T-helper 17 cell (primary cell): ENCODE measurements at regions not wholly inside any gene's neighbourhood (a gene's known extent, or its start where the extent isn't known, plus 50 kb on each side); places are given as distances from the start of the nearest gene placed in this dataset.

Experiments used
- ATAC-seq: fragments of 150-1000 bp; cut with Tn5 transposase; 2 replicates; pipeline ENCODE4 v1.10.0; 2021; ENCODE audit warnings: mild to moderate bottlenecking, moderate library complexity
- DNase-seq, 3 donors: peaks; one replicate each; pipeline versions ENCODE4 v3.0.0 to v3.0.0-alpha.2; 2020 to 2021
- H3K9me3 ChIP-seq: one replicate; pipeline ENCODE4 v1.7.0; 2013; ENCODE audit warnings: low read length, mild to moderate bottlenecking; ENCODE audit not compliant: control insufficient read depth, poor library complexity, severe bottlenecking
- H3K27ac Mint-ChIP-seq: one replicate; pipeline ENCODE4 v1.8.0; 2022; ENCODE audit warnings: mild to moderate bottlenecking, moderate library complexity, mixed read lengths
- H3K27me3 Mint-ChIP-seq: one replicate; pipeline ENCODE4 v1.8.0; 2022; ENCODE audit warnings: mixed read lengths
- H3K36me3 Mint-ChIP-seq: one replicate; pipeline ENCODE4 v1.8.0; 2022; ENCODE audit warnings: low read depth, mixed read lengths
- H3K4me1 Mint-ChIP-seq: one replicate; pipeline ENCODE4 v1.8.0; 2022; ENCODE audit warnings: mild to moderate bottlenecking, mixed read lengths
- H3K4me3 Mint-ChIP-seq: one replicate; pipeline ENCODE4 v1.8.0; 2022; ENCODE audit warnings: mild to moderate bottlenecking, moderate library complexity, mixed read lengths

DNA sequence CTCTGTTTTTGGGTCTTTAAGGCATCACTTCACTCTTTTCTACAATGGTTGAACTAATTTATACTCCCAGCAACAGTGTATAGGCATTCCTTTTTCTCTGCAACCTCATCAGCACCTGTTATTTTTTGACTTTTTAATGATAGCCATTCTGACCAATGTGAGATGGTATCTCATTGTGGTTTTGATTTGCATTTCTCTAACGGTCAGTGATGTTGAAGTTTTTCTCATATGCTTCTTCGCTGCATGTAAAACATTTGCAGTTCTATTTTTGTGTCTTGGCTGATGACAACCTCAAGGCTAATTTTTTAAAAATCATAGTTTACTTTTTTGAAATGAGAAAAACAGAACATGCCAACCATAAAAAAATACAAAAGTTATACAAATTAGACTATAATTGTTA, 258.2 kb upstream of the EDNRB start:
- DNase-seq, result no peak
- no peak overlapping the region for H3K27ac Mint-ChIP-seq
- H3K4me1 Mint-ChIP-seq, result peaks cover 2% of the 10 kb centered on the region
- H3K9me3 ChIP-seq, result no peaks in the 10 kb centered on the region
- H3K36me3 Mint-ChIP-seq, result no peaks in the 10 kb centered on the region
- no peak for ATAC-seq
- H3K4me3 Mint-ChIP-seq, result no peak overlapping the region
- H3K27me3 Mint-ChIP-seq, result peaks cover 11% of the 10 kb centered on the region

DNA sequence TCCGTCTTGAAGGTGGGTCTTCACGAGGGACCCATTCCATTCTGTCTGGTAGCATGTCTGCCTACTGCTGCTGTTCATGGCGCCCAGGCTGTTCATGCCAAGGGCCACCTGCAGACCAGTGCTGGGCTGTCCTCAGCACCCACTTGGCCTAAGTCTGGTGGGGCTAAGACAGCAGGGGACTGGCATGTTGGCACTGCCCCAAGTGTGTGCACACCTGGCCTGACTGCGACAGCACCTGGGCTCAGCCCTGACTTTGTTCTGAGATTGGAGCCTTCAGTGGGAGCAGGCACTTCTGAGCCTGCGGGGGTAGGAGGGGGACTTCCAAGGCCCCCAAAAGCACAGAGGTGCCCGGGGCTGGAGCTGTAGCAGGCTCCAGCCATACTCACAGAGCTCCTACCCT, 250.8 kb upstream of the EDNRB start:
- no peak for ATAC-seq
- Mint-ChIP-seq H3K27me3 (peaks cover 15% of the 10 kb centered on the region), H3K36me3 (no peaks in the 10 kb centered on the region), H3K4me3 (no peak overlapping the region), H3K4me1 (no peaks in the 10 kb centered on the region), H3K27ac (no peak overlapping the region)
- DNase-seq, result no peak
- H3K9me3 ChIP-seq, result peaks cover 2% of the 10 kb centered on the region

- Mint-ChIP-seq H3K4me1 (no peaks in the 10 kb centered on the region), H3K36me3 (no peaks in the 10 kb centered on the region), H3K27me3 (peaks cover 15% of the 10 kb centered on the region), H3K4me3 (no peak overlapping the region), H3K27ac (no peak overlapping the region)
- DNase-seq, result no peak
- peaks cover 2% of the 10 kb centered on the region for H3K9me3 ChIP-seq
- ATAC-seq, result no peak
Measured at GRCh38 chr13:78168981-78169380, 250.3 kb upstream of the EDNRB start.

- no peak for ATAC-seq
- no peak overlapping the region for H3K27ac Mint-ChIP-seq
- H3K4me1 Mint-ChIP-seq, result no peaks in the 10 kb centered on the region
- H3K27me3 Mint-ChIP-seq, result peaks cover 10% of the 10 kb centered on the region
- no peak for DNase-seq
- no peaks in the 10 kb centered on the region for H3K9me3 ChIP-seq
- no peak overlapping the region for H3K4me3 Mint-ChIP-seq
- no peaks in the 10 kb centered on the region for H3K36me3 Mint-ChIP-seq
Measured at GRCh38 chr13:78161266-78161665, 242.6 kb upstream of the EDNRB start.

- no peaks in the 10 kb centered on the region for H3K4me1 Mint-ChIP-seq
- ATAC-seq, result no peak
- peaks cover 10% of the 10 kb centered on the region for H3K27me3 Mint-ChIP-seq
- no peaks in the 10 kb centered on the region for H3K36me3 Mint-ChIP-seq
- H3K27ac Mint-ChIP-seq, result no peak overlapping the region
- H3K4me3 Mint-ChIP-seq, result no peak overlapping the region
- H3K9me3 ChIP-seq, result no peaks in the 10 kb centered on the region
- no peak for DNase-seq
Measured at GRCh38 chr13:78160793-78161192, 242.2 kb upstream of the EDNRB start.

DNA sequence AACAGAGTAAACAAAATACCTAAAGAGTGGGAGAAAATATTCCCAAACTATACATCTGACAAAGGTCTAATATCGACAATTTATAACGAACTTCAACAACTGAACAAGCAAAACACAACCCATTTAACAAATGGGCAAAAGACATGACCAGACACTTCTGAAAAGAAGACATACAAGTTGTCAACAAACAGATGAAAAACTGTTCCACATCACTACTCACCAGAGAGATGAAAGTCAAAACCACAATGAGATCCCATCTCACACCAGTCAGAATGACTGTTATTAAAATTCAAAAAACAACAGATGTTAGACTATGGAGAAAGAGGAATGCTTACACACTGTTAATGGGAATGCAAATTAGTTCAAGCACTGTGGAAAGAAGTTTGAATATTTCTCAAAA, 233.8 kb upstream of the EDNRB start:
- H3K9me3 ChIP-seq, result no peaks in the 10 kb centered on the region
- Mint-ChIP-seq H3K4me3 (no peak overlapping the region), H3K4me1 (no peaks in the 10 kb centered on the region), H3K27ac (no peak overlapping the region), H3K36me3 (no peaks in the 10 kb centered on the region), H3K27me3 (peaks cover 4% of the 10 kb centered on the region)
- DNase-seq, result no peak
- no peak for ATAC-seq

DNA sequence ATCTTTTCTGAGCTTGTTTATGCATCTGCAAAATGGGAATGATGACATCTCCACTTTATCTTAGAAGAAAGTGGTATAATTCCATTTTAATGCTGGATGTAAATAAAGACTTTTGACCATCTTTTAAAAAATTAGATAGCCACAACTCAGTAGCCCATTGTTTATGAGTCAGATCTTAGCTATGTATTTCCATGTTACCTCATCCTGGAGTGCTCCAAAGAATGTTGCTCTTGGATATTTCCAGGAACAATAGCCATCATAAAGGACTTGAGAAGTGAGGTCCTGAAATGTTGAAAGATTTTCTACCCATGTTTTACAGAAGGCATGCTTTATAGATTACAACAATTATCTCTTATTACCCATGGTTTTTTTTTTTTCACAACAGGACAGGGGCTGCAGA, 229.3 kb upstream of the EDNRB start:
- Mint-ChIP-seq H3K36me3 (no peaks in the 10 kb centered on the region), H3K4me3 (no peak overlapping the region), H3K27me3 (peaks cover 18% of the 10 kb centered on the region), H3K27ac (no peak overlapping the region), H3K4me1 (no peaks in the 10 kb centered on the region)
- H3K9me3 ChIP-seq, result no peaks in the 10 kb centered on the region
- no peak for DNase-seq
- ATAC-seq, result no peak

DNA sequence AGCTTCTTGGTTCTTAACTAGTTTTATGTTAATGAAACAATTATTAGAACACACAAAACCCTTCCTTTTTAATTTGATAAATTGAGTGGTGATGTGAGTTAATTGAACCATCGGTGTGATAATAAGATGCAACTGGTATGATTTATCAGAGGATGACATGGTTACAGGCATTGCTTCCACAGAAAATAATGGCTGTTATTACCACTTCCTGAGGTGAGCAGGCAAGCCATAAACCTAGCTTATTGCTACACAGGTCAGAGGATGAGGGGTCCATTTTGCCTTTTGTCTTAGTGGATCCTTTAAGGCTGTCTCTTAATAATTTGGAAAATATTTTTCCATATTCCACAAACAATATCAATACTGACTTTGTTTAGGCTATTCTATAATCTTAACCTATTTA, 226.6 kb upstream of the EDNRB start:
- ATAC-seq (no peak), DNase-seq (no peak)
- H3K9me3 ChIP-seq, result no peaks in the 10 kb centered on the region
- Mint-ChIP-seq H3K27ac (no peak overlapping the region), H3K4me3 (no peak overlapping the region), H3K4me1 (no peaks in the 10 kb centered on the region), H3K27me3 (peaks cover 20% of the 10 kb centered on the region), H3K36me3 (no peaks in the 10 kb centered on the region)

DNA sequence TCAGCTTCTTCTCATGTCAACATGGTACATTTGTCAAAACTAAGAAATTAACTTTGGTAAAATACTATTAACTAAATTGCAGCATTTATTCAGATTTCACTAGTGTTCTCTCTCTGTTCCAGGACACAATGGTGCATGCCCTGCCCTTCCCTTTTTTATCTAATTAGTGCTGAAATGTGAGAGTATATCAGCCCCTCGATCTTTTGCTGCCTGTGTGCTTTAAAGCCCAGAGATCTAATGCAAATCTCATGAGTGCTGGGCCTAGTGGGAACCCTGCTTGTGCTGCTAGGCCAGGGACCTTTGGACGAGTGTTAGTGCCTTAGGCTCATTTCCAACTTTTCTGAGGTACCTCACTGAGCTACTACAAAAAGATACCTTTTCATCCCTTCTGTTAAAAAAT, 221.1 kb upstream of the EDNRB start:
- DNase-seq (no peak), ATAC-seq (no peak)
- Mint-ChIP-seq H3K4me3 (no peak overlapping the region), H3K27ac (no peak overlapping the region), H3K36me3 (no peaks in the 10 kb centered on the region), H3K4me1 (peaks cover 3% of the 10 kb centered on the region), H3K27me3 (peaks cover 17% of the 10 kb centered on the region)
- H3K9me3 ChIP-seq, result no peaks in the 10 kb centered on the region

DNA sequence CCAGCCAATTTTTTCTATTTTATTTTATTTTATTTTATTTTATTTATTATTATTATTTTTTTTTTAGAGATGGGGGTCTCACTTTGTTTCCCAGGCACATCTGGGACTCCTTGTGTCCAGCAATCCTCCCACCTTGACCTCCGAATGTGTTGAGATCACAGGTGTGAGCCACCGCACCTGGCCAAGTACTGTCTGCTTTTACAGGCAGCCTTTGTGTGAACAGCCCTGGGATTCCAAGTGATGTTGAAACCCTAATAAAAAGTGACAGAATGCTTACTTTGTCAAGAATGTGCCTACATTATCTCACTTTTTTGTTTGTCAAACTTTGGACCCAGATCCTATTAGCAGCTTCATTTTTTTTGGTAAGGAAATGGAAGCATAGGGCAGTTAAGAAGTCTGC, 220.1 kb upstream of the EDNRB start:
- Mint-ChIP-seq H3K4me3 (no peak overlapping the region), H3K27ac (no peak overlapping the region), H3K36me3 (no peaks in the 10 kb centered on the region), H3K4me1 (peaks cover 3% of the 10 kb centered on the region), H3K27me3 (peaks cover 11% of the 10 kb centered on the region)
- DNase-seq (no peak), ATAC-seq (no peak)
- no peaks in the 10 kb centered on the region for H3K9me3 ChIP-seq

DNA sequence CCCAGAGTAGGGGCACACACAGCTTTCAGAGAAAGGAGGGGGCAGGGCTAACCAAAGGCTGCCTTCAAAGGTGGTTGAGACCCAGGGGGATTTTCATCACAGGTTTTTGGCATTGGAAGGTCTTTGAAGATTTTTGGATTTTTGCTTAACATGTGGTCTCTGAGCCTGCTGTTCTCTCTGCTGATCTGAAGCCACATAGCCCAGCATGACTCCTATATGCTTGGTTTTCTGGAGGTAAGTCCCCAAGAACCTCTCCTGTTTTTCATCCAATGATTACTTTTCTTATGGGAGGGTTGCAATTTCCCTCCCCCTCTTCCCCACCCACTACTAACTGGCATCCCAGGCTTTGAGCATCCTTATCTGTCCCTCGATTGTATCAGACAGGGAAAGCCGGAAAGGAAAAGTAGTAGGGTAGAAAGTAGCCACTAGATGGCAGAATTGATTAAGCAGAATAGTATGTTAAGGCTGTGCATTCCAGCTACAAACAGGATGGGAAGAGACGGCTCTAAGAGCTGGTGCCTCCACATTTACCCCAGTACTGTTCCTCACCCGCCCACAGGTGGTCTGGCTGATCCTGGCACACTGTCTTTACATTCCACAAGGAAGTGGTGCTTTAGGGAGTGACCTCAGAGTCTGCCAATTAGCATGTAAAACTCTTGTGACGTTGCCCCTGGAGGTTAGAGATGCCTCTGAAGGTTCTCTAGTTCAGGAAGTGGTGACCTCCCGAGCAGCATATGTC, 218.9 kb upstream of the EDNRB start:
- Mint-ChIP-seq H3K27me3 (no peaks in the 10 kb centered on the region), H3K27ac (no peak overlapping the region), H3K4me3 (peak overlapping the region; percentile 49), H3K4me1 (peaks cover 3% of the 10 kb centered on the region), H3K36me3 (no peaks in the 10 kb centered on the region)
- no peak for DNase-seq
- H3K9me3 ChIP-seq, result no peaks in the 10 kb centered on the region
- peak; percentile 68 for ATAC-seq

- DNase-seq (no peak), ATAC-seq (no peak)
- Mint-ChIP-seq H3K36me3 (no peaks in the 10 kb centered on the region), H3K4me3 (no peak overlapping the region), H3K4me1 (peaks cover 3% of the 10 kb centered on the region), H3K27ac (no peak overlapping the region), H3K27me3 (no peaks in the 10 kb centered on the region)
- H3K9me3 ChIP-seq, result no peaks in the 10 kb centered on the region
Measured at GRCh38 chr13:78136966-78137365, 218.3 kb upstream of the EDNRB start.

- Mint-ChIP-seq H3K36me3 (no peaks in the 10 kb centered on the region), H3K4me3 (no peak overlapping the region), H3K4me1 (peaks cover 3% of the 10 kb centered on the region), H3K27me3 (peaks cover 7% of the 10 kb centered on the region), H3K27ac (no peak overlapping the region)
- no peak for DNase-seq
- no peak for ATAC-seq
- H3K9me3 ChIP-seq, result no peaks in the 10 kb centered on the region
Measured at GRCh38 chr13:78133511-78133910, 214.9 kb upstream of the EDNRB start.

DNA sequence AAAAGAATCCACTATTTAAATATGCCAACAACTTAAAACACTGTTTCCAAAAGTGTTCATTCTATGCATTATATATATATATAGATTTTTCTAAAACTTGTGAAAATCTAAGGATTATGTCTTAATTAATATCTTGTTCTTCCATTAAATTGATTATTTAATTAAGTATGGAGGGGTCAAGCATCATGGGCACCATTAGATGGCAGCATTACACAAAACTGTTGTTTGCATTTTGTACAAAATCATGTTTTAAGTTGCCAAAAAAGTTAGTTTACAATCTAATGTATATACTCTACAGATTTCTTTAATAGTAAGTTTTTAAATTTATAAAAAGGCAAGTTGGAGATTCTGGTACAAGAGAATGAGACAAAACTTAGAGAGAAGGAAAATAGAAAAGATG, 213.2 kb upstream of the EDNRB start:
- Mint-ChIP-seq H3K4me1 (no peaks in the 10 kb centered on the region), H3K27ac (no peak overlapping the region), H3K36me3 (no peaks in the 10 kb centered on the region), H3K4me3 (no peak overlapping the region), H3K27me3 (peaks cover 22% of the 10 kb centered on the region)
- H3K9me3 ChIP-seq, result no peaks in the 10 kb centered on the region
- ATAC-seq (no peak), DNase-seq (no peak)
